IPS DF 19.7 (cell line): ENCODE measurements at regions not wholly inside any gene's neighbourhood (a gene's known extent, or its start where the extent isn't known, plus 50 kb on each side); places are given as distances from the start of the nearest gene placed in this dataset.

Source experiments
- DNase-seq: peaks from one replicate; pipeline ENCODE4 v3.0.0-alpha.2; 2013; ENCODE audit warnings: low read depth, low spot score

- no peak for DNase-seq
Measured at GRCh38 chr12:126493366-126494108, 1428.3 kb downstream of the AACS start.

DNA sequence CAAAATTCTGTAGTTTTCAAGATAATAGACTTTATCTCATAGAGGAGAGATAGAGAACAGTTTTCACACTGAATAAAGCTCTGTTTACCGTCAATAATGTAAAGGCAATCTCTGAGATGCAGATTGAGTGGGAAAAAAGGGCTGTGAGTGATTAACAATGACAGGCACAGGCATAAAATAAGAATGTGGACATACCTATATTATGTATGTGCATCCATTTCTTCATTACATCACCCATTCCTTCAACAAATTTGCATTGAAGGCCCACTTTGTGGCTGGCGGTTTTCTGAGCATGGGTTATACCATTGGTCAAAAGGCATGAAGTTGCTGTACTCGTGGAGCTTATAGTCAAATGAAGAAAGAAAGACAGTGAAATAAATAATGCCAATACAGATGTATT lies 1431.0 kb downstream of the AACS start:
- no peak for DNase-seq

- no peak for DNase-seq
Measured at GRCh38 chr12:126506426-126507182, 1441.4 kb downstream of the AACS start.

DNA sequence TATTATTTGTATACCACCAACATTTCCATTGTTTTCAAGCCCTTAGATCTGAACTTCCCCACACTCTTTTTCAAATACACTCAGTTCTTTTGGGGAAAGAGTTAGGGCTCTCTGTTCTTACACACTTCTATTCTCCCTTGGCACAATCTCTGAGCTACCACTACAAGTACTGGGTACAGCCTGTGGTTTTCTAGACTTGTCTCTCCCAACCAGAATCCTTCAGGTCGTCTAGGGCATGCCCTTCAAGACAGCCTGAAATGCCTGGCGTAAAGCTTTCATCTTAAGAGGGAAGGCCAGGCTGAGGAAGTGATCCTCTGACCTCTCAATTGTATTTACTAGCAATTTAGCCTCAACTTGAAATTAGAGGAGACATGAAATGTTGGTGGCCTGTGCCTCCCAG lies 1442.0 kb downstream of the AACS start:
- no peak for DNase-seq

- DNase-seq = no peak
Measured at GRCh38 chr12:126509572-126509971, 1444.3 kb downstream of the AACS start.

- DNase-seq = no peak
Measured at GRCh38 chr12:126510630-126511029, 1445.4 kb downstream of the AACS start.

DNA sequence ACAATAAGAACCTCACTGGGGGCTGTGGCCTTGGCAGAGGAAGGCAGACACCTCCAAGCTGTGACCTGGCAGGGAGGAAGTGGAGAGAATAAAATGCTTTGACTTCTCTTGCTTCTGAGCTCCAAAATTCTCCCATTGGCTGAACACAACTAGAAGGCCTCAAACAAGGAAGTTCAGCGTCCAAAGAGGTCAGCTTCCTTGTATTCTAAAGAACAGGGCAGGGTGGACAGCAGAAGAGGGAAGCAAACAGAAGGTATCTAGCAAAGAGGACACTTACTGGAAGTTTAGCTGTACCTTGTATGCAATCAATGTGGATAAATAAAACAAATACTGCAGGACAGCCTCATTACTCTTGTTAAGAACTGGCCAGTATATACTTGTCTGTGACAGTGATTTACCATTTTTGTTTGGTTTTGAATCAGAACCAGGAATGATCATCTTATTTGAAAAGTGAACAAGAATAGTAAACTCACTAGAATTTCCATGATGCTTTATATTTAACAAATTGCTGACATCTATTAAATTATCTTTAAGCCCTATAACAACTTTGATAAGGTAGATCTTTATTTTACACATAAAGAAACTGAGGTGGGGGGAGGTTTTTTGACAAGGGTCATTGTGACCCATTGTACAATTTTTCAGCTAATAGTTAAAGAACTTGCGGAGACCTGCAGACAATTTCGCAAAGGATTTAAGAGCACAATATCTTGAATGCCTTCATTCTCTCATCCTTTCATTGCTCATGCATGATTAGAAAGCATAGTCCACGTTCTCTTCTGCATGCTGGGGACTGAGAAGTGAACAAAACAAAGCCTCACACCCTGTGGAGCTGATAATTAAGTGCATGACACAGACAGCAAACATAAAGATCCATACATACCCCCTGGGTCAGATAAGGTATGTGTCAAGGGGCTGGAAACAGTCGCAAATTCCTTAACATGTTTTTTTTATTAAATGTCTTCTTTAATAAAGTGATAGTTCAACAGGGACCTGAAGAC lies 1448.0 kb downstream of the AACS start:
- DNase-seq = no peak

DNA sequence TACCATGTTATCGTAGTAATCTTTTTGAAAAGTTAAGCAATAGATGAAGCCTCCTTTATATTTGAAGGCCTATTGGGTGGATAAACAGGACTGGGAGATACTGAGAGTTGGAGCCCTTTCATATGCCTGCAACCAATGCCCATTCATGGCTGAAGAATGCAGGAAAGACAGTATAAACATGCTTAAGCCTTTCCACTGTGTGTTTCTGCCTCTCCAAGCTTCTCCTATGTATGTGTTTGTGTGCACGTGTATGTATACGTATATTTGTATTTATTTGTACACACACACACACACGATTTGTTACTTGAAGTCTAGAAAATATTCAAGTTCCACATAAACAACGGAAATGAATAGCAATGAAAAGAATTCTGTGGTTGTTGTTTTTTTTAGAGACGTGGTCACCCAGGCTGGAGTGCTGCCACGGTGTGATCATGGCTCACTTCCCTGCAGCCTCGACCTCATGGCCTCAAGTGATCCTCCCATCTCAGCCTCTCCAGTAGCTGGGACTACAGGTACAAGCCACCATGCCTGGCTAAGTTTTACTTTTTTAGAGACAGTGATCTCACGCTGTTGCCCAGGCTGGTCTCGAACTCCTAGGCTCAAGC lies 1453.5 kb downstream of the AACS start:
- no peak for DNase-seq

DNA sequence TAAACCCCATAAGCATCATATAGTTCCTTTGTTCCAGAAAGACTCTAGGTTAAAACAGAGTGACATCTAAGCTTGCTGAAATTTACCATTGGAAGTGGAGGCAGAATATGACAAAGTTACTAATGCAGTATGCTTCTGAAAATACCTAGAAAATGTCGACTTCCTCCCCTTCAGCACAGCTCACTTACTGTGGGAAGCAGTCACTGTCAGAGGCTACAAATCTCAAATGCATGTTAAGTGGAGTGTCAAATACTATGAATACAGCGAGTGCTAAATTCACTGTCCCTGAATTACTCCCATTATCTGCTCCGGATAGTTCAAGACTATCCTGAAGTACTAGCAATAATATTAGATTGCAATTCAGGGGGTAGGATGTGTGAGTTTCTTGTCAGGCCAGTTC lies 1454.6 kb downstream of the AACS start:
- no peak for DNase-seq

DNA sequence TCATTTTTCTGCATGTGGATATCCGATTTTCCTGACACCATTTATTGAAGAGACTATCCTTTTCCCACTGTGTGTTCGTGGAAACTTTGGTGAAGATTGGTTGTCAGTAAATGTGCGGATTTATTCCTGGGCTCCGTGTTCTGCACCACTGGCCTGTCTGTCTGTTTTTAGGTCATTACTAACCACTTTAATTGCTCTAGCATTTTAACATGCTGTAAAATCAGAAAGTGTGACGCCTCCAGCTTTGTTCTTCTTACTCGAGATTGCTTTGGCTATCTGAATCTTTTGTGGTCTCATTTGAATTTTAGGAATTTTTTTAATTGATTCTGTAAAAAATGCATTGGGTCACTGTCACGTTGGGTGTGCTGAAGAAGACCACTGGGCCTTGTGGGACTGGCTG lies 1458.7 kb downstream of the AACS start:
- no peak for DNase-seq

DNA sequence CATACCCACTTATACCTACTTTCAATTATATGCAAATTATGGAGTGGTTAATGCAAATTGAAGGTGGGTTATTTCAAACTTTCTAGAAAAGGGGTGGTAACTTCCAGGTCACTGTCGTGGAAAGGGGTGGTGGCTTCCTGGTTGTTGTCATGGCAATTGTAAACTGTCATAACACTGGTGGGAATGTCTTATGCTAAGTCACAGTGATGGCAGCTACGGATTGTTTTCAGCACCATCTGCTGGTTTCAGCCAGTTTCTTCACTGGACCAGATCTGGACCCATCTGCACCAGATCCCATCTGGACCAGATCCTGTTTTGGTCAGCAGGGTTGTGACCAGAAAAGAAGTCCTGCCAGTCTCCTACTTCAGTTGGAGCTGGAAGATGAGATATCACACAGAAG lies 1469.3 kb downstream of the AACS start:
- DNase-seq = no peak

DNA sequence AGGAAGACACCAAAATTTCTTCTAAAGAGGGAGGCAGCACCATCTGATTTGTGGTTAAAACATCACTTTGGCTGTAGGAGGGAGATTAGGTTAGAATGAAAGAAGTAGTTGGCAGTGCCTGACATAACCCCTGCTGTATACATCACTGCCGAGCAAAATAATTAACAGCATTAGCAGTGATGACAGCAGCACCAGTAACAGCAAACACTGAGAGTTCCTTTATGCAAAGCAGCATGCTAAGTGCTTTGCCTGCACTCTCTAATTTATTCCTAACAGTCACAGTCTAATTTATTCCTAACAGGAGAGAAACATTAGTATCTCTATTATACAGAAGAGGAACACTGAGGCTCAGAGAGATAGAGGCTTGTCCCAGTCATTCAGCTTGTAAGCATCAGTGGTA lies 1469.7 kb downstream of the AACS start:
- no peak for DNase-seq

DNA sequence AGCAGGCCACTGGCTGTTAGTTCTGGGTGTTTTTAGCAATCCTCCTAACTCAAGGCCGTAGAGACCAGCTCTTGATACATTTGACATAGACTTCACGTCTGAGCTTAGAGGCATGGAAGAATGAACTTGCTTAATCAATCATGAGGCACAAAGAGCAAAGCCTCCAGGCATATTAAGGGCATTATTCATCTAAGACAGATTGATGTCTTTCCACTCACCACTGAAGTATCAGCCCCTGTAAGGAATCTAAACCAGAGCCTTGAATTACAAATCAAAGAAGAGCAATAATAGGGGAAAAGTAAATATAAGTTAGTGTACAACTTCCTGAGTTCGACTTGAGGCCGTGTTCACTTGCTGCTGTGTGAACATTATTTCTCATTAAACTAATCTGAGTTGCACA lies 1470.7 kb downstream of the AACS start:
- no peak for DNase-seq

- DNase-seq = no peak
Measured at GRCh38 chr12:126537961-126538530, 1472.8 kb downstream of the AACS start.

- no peak for DNase-seq
Measured at GRCh38 chr12:126538888-126539287, 1473.7 kb downstream of the AACS start.

GRCh38 chr12:126545411-126545810 lies 1480.2 kb downstream of the AACS start:
- no peak for DNase-seq

GRCh38 chr12:126547905-126548304 lies 1482.7 kb downstream of the AACS start:
- DNase-seq = no peak

- no peak for DNase-seq
Measured at GRCh38 chr12:126551869-126552268, 1486.6 kb downstream of the AACS start.

DNA sequence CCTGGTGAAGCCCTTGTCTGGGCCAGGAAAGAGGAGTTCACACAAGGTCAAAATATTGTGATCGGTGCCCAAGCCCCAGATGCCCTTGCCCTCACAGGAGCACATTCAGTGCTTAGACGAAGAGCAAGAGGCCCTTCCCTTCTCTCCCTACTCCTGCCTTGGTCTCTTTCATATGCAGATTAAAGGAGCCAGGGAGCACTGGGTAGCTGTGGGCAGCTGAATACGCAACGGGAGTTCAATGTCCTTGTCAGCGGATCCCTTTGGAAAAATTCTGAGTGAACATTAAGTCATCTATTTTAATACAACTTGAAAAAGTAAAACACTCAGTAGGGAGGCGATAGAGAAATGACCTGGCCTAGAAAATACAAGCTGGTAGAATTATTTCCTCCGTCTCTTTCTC lies 1489.4 kb downstream of the AACS start:
- peak; percentile 20 for DNase-seq

- DNase-seq = no peak
Measured at GRCh38 chr12:126557659-126558058, 1492.4 kb downstream of the AACS start.

- DNase-seq = no peak
Measured at GRCh38 chr12:126558219-126558618, 1493.0 kb downstream of the AACS start.
